ENCODE measurements at regions not wholly inside any gene's neighbourhood (a gene's known extent, or its start where the extent isn't known, plus 50 kb on each side); places are given as distances from the start of the nearest gene placed in this dataset.

DNA sequence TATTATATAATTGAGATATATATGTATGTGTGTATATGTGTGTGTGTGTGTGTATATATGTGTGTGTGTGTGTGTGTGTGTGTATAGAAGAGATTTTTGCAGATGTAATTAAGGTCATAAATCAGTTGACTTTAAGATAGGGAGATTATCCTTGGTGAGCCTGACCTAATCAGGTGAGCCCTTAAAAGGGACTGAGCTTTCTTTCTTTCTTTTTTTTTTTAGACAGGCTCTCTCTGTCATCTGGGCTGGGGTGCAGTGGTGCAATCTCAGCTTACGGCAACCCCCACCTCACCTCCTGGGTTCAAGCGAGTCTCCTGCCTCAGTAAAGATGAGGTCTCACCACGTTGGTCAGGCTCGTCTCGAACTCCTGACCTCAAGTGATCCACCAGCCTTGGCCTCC lies 155.1 kb upstream of the RASGEF1B start:
- TF ChIP-seq, protein P1, sequence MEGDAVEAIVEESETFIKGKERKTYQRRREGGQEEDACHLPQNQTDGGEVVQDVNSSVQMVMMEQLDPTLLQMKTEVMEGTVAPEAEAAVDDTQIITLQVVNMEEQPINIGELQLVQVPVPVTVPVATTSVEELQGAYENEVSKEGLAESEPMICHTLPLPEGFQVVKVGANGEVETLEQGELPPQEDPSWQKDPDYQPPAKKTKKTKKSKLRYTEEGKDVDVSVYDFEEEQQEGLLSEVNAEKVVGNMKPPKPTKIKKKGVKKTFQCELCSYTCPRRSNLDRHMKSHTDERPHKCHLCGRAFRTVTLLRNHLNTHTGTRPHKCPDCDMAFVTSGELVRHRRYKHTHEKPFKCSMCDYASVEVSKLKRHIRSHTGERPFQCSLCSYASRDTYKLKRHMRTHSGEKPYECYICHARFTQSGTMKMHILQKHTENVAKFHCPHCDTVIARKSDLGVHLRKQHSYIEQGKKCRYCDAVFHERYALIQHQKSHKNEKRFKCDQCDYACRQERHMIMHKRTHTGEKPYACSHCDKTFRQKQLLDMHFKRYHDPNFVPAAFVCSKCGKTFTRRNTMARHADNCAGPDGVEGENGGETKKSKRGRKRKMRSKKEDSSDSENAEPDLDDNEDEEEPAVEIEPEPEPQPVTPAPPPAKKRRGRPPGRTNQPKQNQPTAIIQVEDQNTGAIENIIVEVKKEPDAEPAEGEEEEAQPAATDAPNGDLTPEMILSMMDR (IDR thresholded peaks at IDR 0.05) = no peak
- TF ChIP-seq POLR2AphosphoS5 (IDR thresholded peaks at IDR 0.05) (no peak), EP300 (IDR thresholded peaks at IDR 0.05) (no peak), POLR2A (IDR thresholded peaks at IDR 0.05) (no peak)
